ENCODE measurements at regions not wholly inside any gene's neighbourhood (a gene's known extent, or its start where the extent isn't known, plus 50 kb on each side); places are given as distances from the start of the nearest gene placed in this dataset.

- no peak for TF ChIP-seq CTCF (IDR thresholded peaks at IDR 0.05)
- TF ChIP-seq POLR2A (IDR thresholded peaks at IDR 0.05), result no peak
- 34 to 39% (median 36%) methylated on average over 2 of the region's 2 CpGs for WGBS, 4 donors
- Histone ChIP-seq H3K36me3 (replicated peaks in 1 of 2) (no peaks in the 10 kb centered on the region), H3K4me1 (replicated peaks in 1 of 2) (no peaks in the 10 kb centered on the region), H3K27ac (no peak overlapping the region), H3K9me3 (replicated peaks in 1 of 3) (peaks cover 0 to 3% (median 0%) of the 10 kb centered on the region in 3 donors), H3K4me3 (no peak overlapping the region), H3K27me3 (no peaks in the 10 kb centered on the region)
- DNase-seq, result no peak
- intact Hi-C loops (cut with DNase I), result no loop called here
These were observed 660.0 kb downstream of the C12orf50 start for GRCh38 chr12:87369161-87369560.

- DNase-seq, result no peak
- no peaks in the 10 kb centered on the region for H3K4me1 ChIP-seq (replicated peaks in 1 of 2)
- TF ChIP-seq CTCF (IDR thresholded peaks at IDR 0.05), result no peak
- TF ChIP-seq POLR2A (IDR thresholded peaks at IDR 0.05), result no peak
- H3K9me3 ChIP-seq (replicated peaks in 1 of 3), result peaks cover 0 to 3% (median 0%) of the 10 kb centered on the region in 3 donors
- no peaks in the 10 kb centered on the region for H3K27me3 ChIP-seq
- H3K27ac ChIP-seq, result no peak overlapping the region
- no peak overlapping the region for H3K4me3 ChIP-seq
- intact Hi-C loops (cut with DNase I), result no loop called here
- WGBS, 4 donors, result 76 to 84% (median 83%) methylated on average over 1 of the region's 1 CpG
- H3K36me3 ChIP-seq (replicated peaks in 1 of 2), result no peaks in the 10 kb centered on the region
These were observed 660.9 kb downstream of the C12orf50 start for GRCh38 chr12:87368259-87368658.

- intact Hi-C loops (cut with DNase I), result no loop called here
- H3K4me1 ChIP-seq (replicated peaks in 1 of 2), result no peaks in the 10 kb centered on the region
- 86 to 100% (median 92%) methylated on average over 1 of the region's 1 CpG for WGBS, 4 donors
These were observed 663.8 kb downstream of the C12orf50 start for GRCh38 chr12:87365423-87365822.

GRCh38 chr12:87363497-87364084 is 665.6 kb downstream of the C12orf50 start:
- H3K27ac ChIP-seq, result no peak overlapping the region
- 81 to 97% (median 87%) methylated on average over 3 to 8 of the region's 8 CpGs for WGBS, 4 donors
- H3K27me3 ChIP-seq, result no peaks in the 10 kb centered on the region
- H3K4me1 ChIP-seq (replicated peaks in 1 of 2), result no peaks in the 10 kb centered on the region
- no peaks in the 10 kb centered on the region for H3K9me3 ChIP-seq (replicated peaks in 1 of 3)
- DNase-seq, result no peak
- TF ChIP-seq CTCF (IDR thresholded peaks at IDR 0.05) (no peak), POLR2A (IDR thresholded peaks at IDR 0.05) (no peak)
- intact Hi-C loops (cut with DNase I), result no loop called here
- H3K4me3 ChIP-seq, result no peak overlapping the region
- no peaks in the 10 kb centered on the region for H3K36me3 ChIP-seq (replicated peaks in 1 of 2)

More at GRCh38 chr12:87365423-87365822, 663.8 kb downstream of the C12orf50 start:
- Histone ChIP-seq H3K9me3 (replicated peaks in 1 of 3) (peaks cover 0 to 3% (median 0%) of the 10 kb centered on the region in 3 donors), H3K36me3 (replicated peaks in 1 of 2) (no peaks in the 10 kb centered on the region), H3K27ac (no peak overlapping the region), H3K27me3 (no peaks in the 10 kb centered on the region), H3K4me3 (no peak overlapping the region)
- DNase-seq, result no peak
- TF ChIP-seq POLR2A (IDR thresholded peaks at IDR 0.05) (no peak), CTCF (IDR thresholded peaks at IDR 0.05) (no peak)
